Calu3 (cell line): ENCODE measurements at regions not wholly inside any gene's neighbourhood (a gene's known extent, or its start where the extent isn't known, plus 50 kb on each side); places are given as distances from the start of the nearest gene placed in this dataset.

ENCODE experiments used
- BruUV-seq: library from RNA; stranded (reverse); fragments of 400-500 nt; replicated peaks from 2 replicates; lab custom pipeline; 2021; lab: Mats Ljungman, UMichigan
- CTCF ChIA-PET: fragments of 300-600 bp; sonication (Branson Sonifier 250); formaldehyde crosslinking; loops from one replicate; lab custom pipeline; 2022; ENCODE audit warnings: antibody characterized with exemption; lab: Charles Lee
- DNase-seq: peaks from one replicate; pipeline ENCODE4 v3.0.0; 2022
- H3K27ac Mint-ChIP-seq: one replicate; pipeline ENCODE4 v1.8.0; 2022; ENCODE audit warnings: mixed read lengths; ENCODE audit not compliant: unreplicated experiment
- H3K27me3 Mint-ChIP-seq: one replicate; pipeline ENCODE4 v1.8.0; 2022; ENCODE audit warnings: mixed read lengths; ENCODE audit not compliant: unreplicated experiment
- H3K36me3 Mint-ChIP-seq: one replicate; pipeline ENCODE4 v1.8.0; 2022; ENCODE audit warnings: mild to moderate bottlenecking, moderate library complexity, mixed read lengths; ENCODE audit not compliant: insufficient read depth, unreplicated experiment
- H3K4me1 Mint-ChIP-seq: one replicate; pipeline ENCODE4 v1.8.0; 2022; ENCODE audit warnings: mild to moderate bottlenecking, low read depth, mixed read lengths; ENCODE audit not compliant: unreplicated experiment
- H3K4me3 Mint-ChIP-seq: one replicate; pipeline ENCODE4 v1.8.0; 2022; ENCODE audit warnings: mild to moderate bottlenecking, low read depth, moderate library complexity, mixed read lengths; ENCODE audit not compliant: unreplicated experiment
- H3K9me3 Mint-ChIP-seq: one replicate; pipeline ENCODE4 v1.8.0; 2022; ENCODE audit warnings: low read depth, mixed read lengths; ENCODE audit not compliant: unreplicated experiment
- intact Hi-C: fragments of 100-400 bp; cut with micrococcal nuclease; formaldehyde crosslinking; loops from one replicate; pipeline ENCODE4 v1.10.0; 2022; ENCODE audit not compliant: unreplicated experiment
- TF ChIP-seq, protein P1 (sequence below): fragments of 200-600 bp; IDR thresholded peaks from one replicate; pipeline ENCODE4 v1.8.0; 2022; ENCODE audit warnings: antibody characterized with exemption; ENCODE audit not compliant: unreplicated experiment

DNA sequence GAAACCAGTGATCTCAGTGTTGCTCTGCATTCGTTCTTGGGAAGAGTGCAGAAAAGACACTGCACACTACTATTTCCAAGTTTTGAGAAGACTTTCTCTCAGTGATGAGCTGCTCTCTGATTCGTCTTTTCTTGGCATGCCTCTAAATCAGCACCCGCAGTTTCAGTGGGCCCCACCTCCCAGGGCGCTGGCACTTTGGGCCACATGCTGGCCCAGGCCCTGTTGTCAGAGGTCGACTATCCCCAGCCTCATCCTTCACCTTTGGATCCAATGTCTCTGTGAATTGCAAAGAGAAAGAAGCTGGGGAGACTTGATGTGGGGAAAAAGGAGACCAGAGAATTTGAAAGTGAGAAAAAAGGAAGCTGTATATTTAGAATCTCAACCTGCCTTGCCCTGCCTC, 644.1 kb upstream of the PITX2 start:
- CTCF ChIA-PET = no interaction called here
- intact Hi-C loops = no loop called here
- Mint-ChIP-seq H3K36me3 (no peaks in the 10 kb centered on the region), H3K4me3 (no peak overlapping the region), H3K27me3 (no peaks in the 10 kb centered on the region), H3K27ac (no peak overlapping the region), H3K9me3 (no peaks in the 10 kb centered on the region), H3K4me1 (no peaks in the 10 kb centered on the region)
- BruUV-seq = no TSS peak
- TF ChIP-seq, protein P1, sequence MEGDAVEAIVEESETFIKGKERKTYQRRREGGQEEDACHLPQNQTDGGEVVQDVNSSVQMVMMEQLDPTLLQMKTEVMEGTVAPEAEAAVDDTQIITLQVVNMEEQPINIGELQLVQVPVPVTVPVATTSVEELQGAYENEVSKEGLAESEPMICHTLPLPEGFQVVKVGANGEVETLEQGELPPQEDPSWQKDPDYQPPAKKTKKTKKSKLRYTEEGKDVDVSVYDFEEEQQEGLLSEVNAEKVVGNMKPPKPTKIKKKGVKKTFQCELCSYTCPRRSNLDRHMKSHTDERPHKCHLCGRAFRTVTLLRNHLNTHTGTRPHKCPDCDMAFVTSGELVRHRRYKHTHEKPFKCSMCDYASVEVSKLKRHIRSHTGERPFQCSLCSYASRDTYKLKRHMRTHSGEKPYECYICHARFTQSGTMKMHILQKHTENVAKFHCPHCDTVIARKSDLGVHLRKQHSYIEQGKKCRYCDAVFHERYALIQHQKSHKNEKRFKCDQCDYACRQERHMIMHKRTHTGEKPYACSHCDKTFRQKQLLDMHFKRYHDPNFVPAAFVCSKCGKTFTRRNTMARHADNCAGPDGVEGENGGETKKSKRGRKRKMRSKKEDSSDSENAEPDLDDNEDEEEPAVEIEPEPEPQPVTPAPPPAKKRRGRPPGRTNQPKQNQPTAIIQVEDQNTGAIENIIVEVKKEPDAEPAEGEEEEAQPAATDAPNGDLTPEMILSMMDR = no peak
- no peak for DNase-seq

DNA sequence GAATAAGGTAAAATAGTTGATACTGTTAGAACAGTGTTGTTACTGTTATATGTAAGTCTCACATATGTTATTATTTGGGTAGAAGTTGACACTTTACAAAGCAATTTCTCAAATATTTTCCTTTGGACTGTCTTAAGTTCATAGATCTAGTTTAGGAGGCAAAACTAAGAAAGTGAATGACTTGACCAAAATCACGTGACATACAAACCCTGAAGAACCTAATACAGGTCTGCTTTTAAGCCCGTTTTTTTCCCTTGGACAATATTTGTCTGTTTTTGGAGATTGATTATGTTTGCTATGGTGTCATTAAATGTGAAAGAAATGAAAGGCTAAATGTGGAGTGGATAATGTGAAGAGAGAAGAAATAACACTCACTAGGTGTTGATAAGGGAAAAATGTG, 644.9 kb upstream of the PITX2 start:
- H3K27me3 Mint-ChIP-seq = no peaks in the 10 kb centered on the region
- no peaks in the 10 kb centered on the region for H3K9me3 Mint-ChIP-seq
- TF ChIP-seq, protein P1 = no peak
- H3K27ac Mint-ChIP-seq = no peak overlapping the region
- intact Hi-C loops = no loop called here
- H3K36me3 Mint-ChIP-seq = no peaks in the 10 kb centered on the region
- no peak for DNase-seq
- CTCF ChIA-PET = no interaction called here
- no peak overlapping the region for H3K4me3 Mint-ChIP-seq
- peaks cover 6% of the 10 kb centered on the region for H3K4me1 Mint-ChIP-seq
- no TSS peak for BruUV-seq

DNA sequence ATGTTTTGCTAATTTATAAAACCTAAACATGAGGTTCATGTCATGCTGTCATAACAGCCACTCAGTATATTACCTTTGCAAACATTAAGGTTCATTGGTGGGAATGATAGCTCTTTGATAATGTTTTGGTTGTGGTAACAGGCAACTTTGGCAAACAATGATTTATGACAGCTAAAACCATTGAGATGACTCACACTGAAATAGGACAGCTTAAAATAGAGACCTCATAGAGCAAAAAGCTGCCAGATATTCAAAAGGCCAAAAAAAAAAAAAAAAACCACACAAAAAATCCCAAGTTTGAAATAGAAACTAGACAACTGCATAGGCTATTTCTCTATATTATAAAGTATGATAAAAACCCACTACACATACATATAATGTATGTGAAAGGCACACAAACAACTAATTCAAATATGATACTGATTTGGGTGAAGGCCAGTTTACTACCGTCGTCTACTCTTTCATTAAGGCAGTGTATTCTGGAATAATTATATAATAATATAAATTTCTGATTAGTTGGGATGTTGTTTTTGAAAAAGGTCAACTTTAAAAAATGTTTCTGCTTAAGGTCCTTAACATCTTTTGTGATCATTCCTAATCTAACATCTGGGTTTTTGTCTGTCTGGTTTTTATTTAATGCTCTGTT, 646.0 kb upstream of the PITX2 start:
- CTCF ChIA-PET = no interaction called here
- H3K9me3 Mint-ChIP-seq = no peaks in the 10 kb centered on the region
- no TSS peak for BruUV-seq
- H3K4me1 Mint-ChIP-seq = peaks cover 8% of the 10 kb centered on the region
- no peak overlapping the region for H3K27ac Mint-ChIP-seq
- no peak for DNase-seq
- intact Hi-C loops = no loop called here
- H3K27me3 Mint-ChIP-seq = no peaks in the 10 kb centered on the region
- H3K36me3 Mint-ChIP-seq = no peaks in the 10 kb centered on the region
- H3K4me3 Mint-ChIP-seq = no peak overlapping the region
- TF ChIP-seq, protein P1 = no peak

DNA sequence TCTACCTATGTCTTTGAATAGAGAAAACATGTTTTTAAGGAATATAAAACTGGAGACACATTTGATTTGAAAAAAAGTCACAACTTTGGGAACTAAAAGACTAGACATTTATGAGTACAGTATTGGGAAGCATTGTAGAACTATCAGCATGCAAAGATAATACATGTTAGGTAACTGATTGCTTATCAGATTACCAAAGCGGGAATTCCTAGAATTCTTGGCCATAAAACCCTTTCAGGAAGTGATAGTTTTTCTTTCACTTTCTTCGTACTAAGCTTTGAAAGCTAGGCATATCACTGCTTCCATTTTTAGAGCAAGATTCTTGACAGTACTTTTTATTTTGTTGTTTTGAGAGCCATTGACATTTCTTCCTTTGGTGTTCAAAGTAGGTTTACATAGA, 646.6 kb upstream of the PITX2 start:
- CTCF ChIA-PET = no interaction called here
- H3K4me3 Mint-ChIP-seq = no peak overlapping the region
- no peaks in the 10 kb centered on the region for H3K36me3 Mint-ChIP-seq
- no peaks in the 10 kb centered on the region for H3K9me3 Mint-ChIP-seq
- TF ChIP-seq, protein P1 = no peak
- peaks cover 8% of the 10 kb centered on the region for H3K4me1 Mint-ChIP-seq
- intact Hi-C loops = no loop called here
- no peaks in the 10 kb centered on the region for H3K27me3 Mint-ChIP-seq
- no TSS peak for BruUV-seq
- DNase-seq = no peak
- H3K27ac Mint-ChIP-seq = no peak overlapping the region
